CD4-positive, alpha-beta memory T cell (primary cell): ENCODE measurements at regions not wholly inside any gene's neighbourhood (a gene's known extent, or its start where the extent isn't known, plus 50 kb on each side); places are given as distances from the start of the nearest gene placed in this dataset.

Source experiments
- CTCF ChIA-PET: fragments of 350-600 bp; sonication (Branson Sonifier 250); formaldehyde crosslinking; loops from one replicate; lab custom pipeline; 2021; ENCODE audit warnings: inconsistent platforms; ENCODE audit not compliant: partially characterized antibody; lab: Charles Lee
- POLR2A ChIA-PET: fragments of 350-600 bp; sonication (Branson Sonifier 250); formaldehyde crosslinking; loops from one replicate; lab custom pipeline; 2021; ENCODE audit not compliant: partially characterized antibody; lab: Charles Lee
- DNase-seq, 5 donors: peaks; one replicate each; pipeline versions ENCODE4 v3.0.0 to v3.0.0-alpha.2; 2020 to 2022; ENCODE audit warnings: mixed read lengths in 1 of 5
- H3K27ac ChIP-seq: one replicate; pipeline ENCODE4 v1.7.0; 2013; ENCODE audit warnings: low read depth, low read length
- H3K27me3 ChIP-seq: 2 replicates; pipeline ENCODE4 v1.7.0; 2013; ENCODE audit warnings: mild to moderate bottlenecking, low read length, moderate library complexity; ENCODE audit not compliant: insufficient read depth
- H3K36me3 ChIP-seq: 2 replicates; pipeline ENCODE4 v1.7.0; 2013; ENCODE audit warnings: mild to moderate bottlenecking, low read length, moderate library complexity; ENCODE audit not compliant: insufficient read depth
- H3K4me1 ChIP-seq: 2 replicates; pipeline ENCODE4 v1.7.0; 2013; ENCODE audit warnings: mild to moderate bottlenecking, low read length, moderate library complexity; ENCODE audit not compliant: insufficient read depth
- H3K4me3 ChIP-seq, 2 donors: one replicate each; pipeline ENCODE4 v1.7.0; 2013; ENCODE audit warnings: low read length in 2 of 2, mild to moderate bottlenecking in 1 of 2
- H3K9me3 ChIP-seq, 2 donors: one replicate each; pipeline ENCODE4 v1.7.0; 2013; ENCODE audit warnings: low read length in 2 of 2, control low read depth in 1 of 2; ENCODE audit not compliant: control insufficient read depth in 1 of 2
- H3K27ac Mint-ChIP-seq, 7 donors: one replicate each; pipeline ENCODE4 v1.8.0; 2020 to 2021; ENCODE audit warnings: mixed read lengths in 7 of 7, mild to moderate bottlenecking in 6 of 7, inconsistent platforms in 3 of 7, moderate library complexity in 3 of 7
- H3K27me3 Mint-ChIP-seq, 2 donors: one replicate each; pipeline ENCODE4 v1.8.0; 2020 to 2021; ENCODE audit warnings: mixed read lengths in 2 of 2
- H3K36me3 Mint-ChIP-seq, 2 donors: one replicate each; pipeline ENCODE4 v1.8.0; 2020 to 2021; ENCODE audit warnings: mixed read lengths in 2 of 2, inconsistent platforms in 1 of 2, mild to moderate bottlenecking in 1 of 2
- H3K4me1 Mint-ChIP-seq, 4 donors: one replicate each; pipeline ENCODE4 v1.8.0; 2020 to 2021; ENCODE audit warnings: mixed read lengths in 4 of 4, mild to moderate bottlenecking in 1 of 4
- H3K4me3 Mint-ChIP-seq, 8 donors: one replicate each; pipeline ENCODE4 v1.8.0; 2020 to 2021; ENCODE audit warnings: mixed read lengths in 8 of 8, mild to moderate bottlenecking in 7 of 8, moderate library complexity in 6 of 8, inconsistent platforms in 3 of 8
- H3K9me3 Mint-ChIP-seq, 8 donors: one replicate each; pipeline ENCODE4 v1.8.0; 2020 to 2021; ENCODE audit warnings: mixed read lengths in 8 of 8, mild to moderate bottlenecking in 5 of 8, inconsistent platforms in 3 of 8, moderate library complexity in 1 of 8
- intact Hi-C: fragments of 100-400 bp; cut with micrococcal nuclease; formaldehyde crosslinking; loops from one replicate; pipeline ENCODE4 v1.15.1; 2023

DNA sequence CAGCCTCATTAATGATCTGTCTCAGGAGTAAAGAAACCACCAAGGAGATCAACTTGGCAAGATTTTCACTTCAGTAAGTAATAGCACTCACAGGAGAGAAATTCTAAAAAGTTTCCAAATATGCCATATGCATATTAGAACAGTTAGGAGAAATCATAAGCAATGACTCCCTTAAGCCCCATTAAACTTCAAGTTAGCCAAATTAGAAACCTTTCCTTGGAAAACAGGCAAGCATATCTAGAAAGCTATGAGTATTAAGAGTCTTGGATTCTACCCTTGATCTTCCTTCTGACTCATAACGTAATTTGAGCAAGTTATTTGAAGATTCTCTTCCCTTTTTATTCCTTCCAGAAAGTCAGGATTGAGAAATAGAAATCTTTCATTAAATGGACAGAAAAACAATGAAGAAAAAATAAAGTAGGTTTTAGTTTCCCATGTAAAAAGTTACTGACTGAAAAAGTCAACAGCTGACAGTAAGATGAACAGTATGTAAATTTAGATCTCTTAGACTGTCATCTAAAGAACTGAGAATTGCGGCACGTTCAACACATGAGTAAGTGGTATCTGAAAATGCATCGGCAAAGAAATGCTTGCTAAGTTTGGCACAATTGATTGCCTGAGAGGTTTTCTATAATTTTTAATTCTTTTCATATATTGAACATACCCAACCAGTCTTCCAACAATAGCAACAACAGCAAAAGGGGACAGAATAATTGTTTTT lies 565.7 kb upstream of the FTMT start:
- no peak overlapping the region for H3K4me3 Mint-ChIP-seq
- no peaks in the 10 kb centered on the region for H3K4me1 Mint-ChIP-seq
- Histone ChIP-seq H3K4me3 (no peak overlapping the region), H3K27ac (no peak overlapping the region), H3K9me3 (no peaks in the 10 kb centered on the region), H3K36me3 (no peaks in the 10 kb centered on the region), H3K4me1 (no peaks in the 10 kb centered on the region), H3K27me3 (no peaks in the 10 kb centered on the region)
- H3K27me3 Mint-ChIP-seq = no peaks in the 10 kb centered on the region
- intact Hi-C loops = no loop called here
- CTCF ChIA-PET = no interaction called here
- POLR2A ChIA-PET = no interaction called here
- no peaks in the 10 kb centered on the region for H3K36me3 Mint-ChIP-seq
- H3K9me3 Mint-ChIP-seq = peaks cover 2 to 16% (median 9%) of the 10 kb centered on the region in 8 donors
- no peak for DNase-seq
- no peak overlapping the region for H3K27ac Mint-ChIP-seq

DNA sequence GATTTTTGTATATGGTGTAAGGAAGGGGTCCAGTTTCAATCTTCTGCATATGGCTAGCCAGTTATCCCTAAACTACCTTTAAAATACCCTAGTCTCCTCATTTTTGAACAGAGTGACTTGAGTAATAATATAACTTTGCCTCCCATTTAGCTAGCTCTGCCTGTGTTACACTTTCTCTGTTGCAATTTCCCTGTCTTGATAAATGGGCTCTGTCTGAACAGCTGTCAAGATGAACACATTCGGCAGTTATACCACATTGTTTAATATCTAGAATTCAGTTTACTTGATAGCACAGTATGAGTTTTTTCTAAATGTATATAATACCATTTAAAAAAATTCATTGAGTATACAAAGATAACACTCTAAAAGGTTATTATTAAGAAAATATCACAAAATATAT lies 562.9 kb upstream of the FTMT start:
- Mint-ChIP-seq H3K4me1 (no peaks in the 10 kb centered on the region), H3K4me3 (no peak overlapping the region), H3K36me3 (peaks cover 0 to 2% of the 10 kb centered on the region in 2 donors), H3K9me3 (peaks cover 2 to 17% (median 8%) of the 10 kb centered on the region in 8 donors), H3K27me3 (no peaks in the 10 kb centered on the region), H3K27ac (no peak overlapping the region)
- no peak for DNase-seq
- ChIA-PET POLR2A (no interaction called here), CTCF (no interaction called here)
- no peak overlapping the region for H3K4me3 ChIP-seq
- H3K36me3 ChIP-seq = no peaks in the 10 kb centered on the region
- H3K27ac ChIP-seq = no peak overlapping the region
- intact Hi-C loops = no loop called here
- H3K9me3 ChIP-seq = no peaks in the 10 kb centered on the region
- H3K4me1 ChIP-seq = no peaks in the 10 kb centered on the region
- H3K27me3 ChIP-seq = no peaks in the 10 kb centered on the region

- no peak overlapping the region for H3K27ac Mint-ChIP-seq
- no peak overlapping the region for H3K4me3 Mint-ChIP-seq
- H3K27me3 Mint-ChIP-seq = no peaks in the 10 kb centered on the region
- H3K36me3 ChIP-seq = no peaks in the 10 kb centered on the region
- H3K9me3 ChIP-seq = no peaks in the 10 kb centered on the region
- H3K9me3 Mint-ChIP-seq = peaks cover 2 to 16% (median 9%) of the 10 kb centered on the region in 8 donors
- H3K4me1 ChIP-seq = no peaks in the 10 kb centered on the region
- H3K27ac ChIP-seq = no peak overlapping the region
- no peaks in the 10 kb centered on the region for H3K4me1 Mint-ChIP-seq
- peaks cover 0 to 2% of the 10 kb centered on the region in 2 donors for H3K36me3 Mint-ChIP-seq
- intact Hi-C loops = no loop called here
- no peak overlapping the region for H3K4me3 ChIP-seq
- CTCF ChIA-PET = no interaction called here
- POLR2A ChIA-PET = no interaction called here
- DNase-seq = no peak
- H3K27me3 ChIP-seq = no peaks in the 10 kb centered on the region
These were observed 559.0 kb upstream of the FTMT start for GRCh38 chr5:121292664-121293063.

DNA sequence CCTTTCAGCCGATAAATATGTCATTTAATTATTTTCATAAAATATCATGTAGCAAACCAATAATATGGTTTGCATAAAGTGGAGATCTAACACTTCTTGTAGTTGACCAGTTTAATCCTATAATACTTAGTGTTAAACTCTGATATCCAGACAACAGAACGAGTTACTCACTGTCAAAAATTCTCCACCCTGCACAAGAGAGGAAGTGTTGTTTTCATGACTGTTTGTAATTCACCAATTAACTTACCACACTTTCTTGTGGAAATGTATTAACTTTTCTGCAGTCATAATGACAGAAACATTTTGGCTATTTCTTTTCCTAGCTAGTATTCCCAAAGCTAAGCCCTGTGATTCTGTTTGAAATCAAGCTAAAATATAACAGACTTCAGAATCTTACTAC lies 555.3 kb upstream of the FTMT start:
- Histone ChIP-seq H3K4me1 (no peaks in the 10 kb centered on the region), H3K4me3 (no peak overlapping the region), H3K27ac (no peak overlapping the region), H3K9me3 (no peaks in the 10 kb centered on the region), H3K27me3 (no peaks in the 10 kb centered on the region), H3K36me3 (no peaks in the 10 kb centered on the region)
- peaks cover 0 to 11% (median 8%) of the 10 kb centered on the region in 8 donors for H3K9me3 Mint-ChIP-seq
- ChIA-PET CTCF (no interaction called here), POLR2A (no interaction called here)
- intact Hi-C loops = no loop called here
- H3K27me3 Mint-ChIP-seq = no peaks in the 10 kb centered on the region
- H3K4me3 Mint-ChIP-seq = no peak overlapping the region
- H3K36me3 Mint-ChIP-seq = peaks cover 0 to 2% of the 10 kb centered on the region in 2 donors
- no peak overlapping the region for H3K27ac Mint-ChIP-seq
- H3K4me1 Mint-ChIP-seq = no peaks in the 10 kb centered on the region
- no peak for DNase-seq

DNA sequence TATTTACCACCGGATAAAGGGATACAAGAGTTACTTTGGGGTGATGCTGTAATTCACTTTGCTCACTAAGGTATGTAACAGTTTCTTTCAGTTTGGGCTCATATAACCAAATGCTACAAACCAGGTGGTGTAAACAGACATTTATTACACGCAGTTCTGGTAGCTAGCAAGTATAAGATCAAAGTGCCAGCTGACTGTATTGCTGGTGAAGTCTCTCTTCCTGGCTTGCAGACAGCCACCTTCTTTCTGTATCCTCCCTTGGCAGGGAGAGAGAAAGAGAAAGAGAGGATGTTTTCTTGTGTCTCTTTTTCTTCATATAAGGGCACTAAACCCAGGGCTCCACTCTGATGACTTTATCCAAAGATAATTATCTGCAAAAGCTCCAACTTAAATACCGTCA lies 552.5 kb upstream of the FTMT start:
- Histone ChIP-seq H3K9me3 (no peaks in the 10 kb centered on the region), H3K27me3 (no peaks in the 10 kb centered on the region), H3K27ac (no peak overlapping the region), H3K36me3 (no peaks in the 10 kb centered on the region), H3K4me3 (no peak overlapping the region), H3K4me1 (no peaks in the 10 kb centered on the region)
- no peaks in the 10 kb centered on the region for H3K4me1 Mint-ChIP-seq
- intact Hi-C loops = no loop called here
- no peak overlapping the region for H3K4me3 Mint-ChIP-seq
- no peaks in the 10 kb centered on the region for H3K27me3 Mint-ChIP-seq
- POLR2A ChIA-PET = no interaction called here
- no peak overlapping the region for H3K27ac Mint-ChIP-seq
- no peak for DNase-seq
- H3K9me3 Mint-ChIP-seq = peaks cover 0 to 9% (median 4%) of the 10 kb centered on the region in 8 donors
- H3K36me3 Mint-ChIP-seq = no peaks in the 10 kb centered on the region
- CTCF ChIA-PET = no interaction called here

DNA sequence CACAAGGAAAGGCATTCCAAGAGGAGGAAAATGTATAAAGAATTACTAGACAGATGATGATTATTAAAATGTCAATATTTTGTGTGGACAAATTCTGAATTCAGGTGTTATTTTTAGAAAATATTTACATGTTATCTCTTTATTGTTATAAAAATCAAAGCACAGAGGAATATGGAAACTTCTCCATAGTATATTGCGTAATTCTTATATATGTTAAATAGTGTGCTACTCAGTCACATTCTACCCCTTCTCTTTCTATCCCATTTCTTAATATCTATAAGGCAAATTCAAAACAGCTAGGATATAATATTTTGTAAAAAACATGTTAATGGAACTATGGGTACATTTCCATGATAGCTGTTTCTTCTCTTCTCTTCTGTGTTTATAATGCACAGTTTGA lies 546.8 kb upstream of the FTMT start:
- Histone ChIP-seq H3K4me3 (no peak overlapping the region), H3K27me3 (no peaks in the 10 kb centered on the region), H3K36me3 (no peaks in the 10 kb centered on the region), H3K9me3 (no peaks in the 10 kb centered on the region), H3K4me1 (no peaks in the 10 kb centered on the region), H3K27ac (no peak overlapping the region)
- H3K36me3 Mint-ChIP-seq = no peaks in the 10 kb centered on the region
- ChIA-PET CTCF (no interaction called here), POLR2A (no interaction called here)
- intact Hi-C loops = no loop called here
- H3K9me3 Mint-ChIP-seq = peaks cover 0 to 6% (median 2%) of the 10 kb centered on the region in 8 donors
- DNase-seq = no peak
- H3K27ac Mint-ChIP-seq = no peak overlapping the region
- no peaks in the 10 kb centered on the region for H3K4me1 Mint-ChIP-seq
- no peak overlapping the region for H3K4me3 Mint-ChIP-seq
- H3K27me3 Mint-ChIP-seq = no peaks in the 10 kb centered on the region

GRCh38 chr5:121313886-121314285 lies 537.8 kb upstream of the FTMT start:
- H3K9me3 Mint-ChIP-seq = peaks cover 0 to 28% (median 12%) of the 10 kb centered on the region in 8 donors
- POLR2A ChIA-PET = no interaction called here

More at GRCh38 chr5:121313886-121314285, 537.8 kb upstream of the FTMT start:
- no peaks in the 10 kb centered on the region for H3K27me3 Mint-ChIP-seq
- CTCF ChIA-PET = no interaction called here
- intact Hi-C loops = no loop called here
- no peaks in the 10 kb centered on the region for H3K27me3 ChIP-seq
- no peak overlapping the region for H3K27ac Mint-ChIP-seq
- H3K36me3 ChIP-seq = no peaks in the 10 kb centered on the region
- no peak overlapping the region for H3K4me3 Mint-ChIP-seq
- no peak overlapping the region for H3K27ac ChIP-seq
- no peak for DNase-seq
- no peak overlapping the region for H3K4me3 ChIP-seq
- no peaks in the 10 kb centered on the region for H3K4me1 Mint-ChIP-seq
- H3K9me3 ChIP-seq = no peaks in the 10 kb centered on the region
- no peaks in the 10 kb centered on the region for H3K4me1 ChIP-seq
- H3K36me3 Mint-ChIP-seq = no peaks in the 10 kb centered on the region
